ENCODE measurements at regions not wholly inside any gene's neighbourhood (a gene's known extent, or its start where the extent isn't known, plus 50 kb on each side); places are given as distances from the start of the nearest gene placed in this dataset.

GRCh38 chr3:70426071-70426470 is 113.6 kb upstream of the MDFIC2 start:
- H3K4me3 ChIP-seq (ENCODE audit: low read depth in 2 of 2, low read length in 1 of 2) = no peak overlapping the region
- H3K79me2 ChIP-seq (ENCODE audit: insufficient read depth) = no peaks in the 10 kb centered on the region
- H3K9me3 ChIP-seq = no peaks in the 10 kb centered on the region
- no peaks in the 10 kb centered on the region for H4K20me1 ChIP-seq (ENCODE audit: insufficient read depth)
- CTCF ChIA-PET = no interaction called here
- DNase-seq = no peak
- H2AFZ ChIP-seq (ENCODE audit: low read depth) = no peak overlapping the region
- no peaks in the 10 kb centered on the region for H3K9me2 ChIP-seq
- no peak overlapping the region for H3K27ac ChIP-seq (ENCODE audit: low read depth in 2 of 2, low read length in 1 of 2)
- H3F3A ChIP-seq (replicated peaks; ENCODE audit: insufficient read depth) = no peaks in the 10 kb centered on the region
- no peaks in the 10 kb centered on the region for H3K27me3 ChIP-seq (ENCODE audit: insufficient read depth)
- no peaks in the 10 kb centered on the region for H3K36me3 ChIP-seq (replicated peaks in 1 of 2; ENCODE audit: control insufficient read depth in 1 of 2, insufficient read depth in 2 of 2, low read length in 1 of 2)
- H3K9ac ChIP-seq = no peak overlapping the region
- TF ChIP-seq CTCF (IDR thresholded peaks at IDR 0.05) (no peak), IRF3 (IDR thresholded peaks at IDR 0.05; ENCODE audit: low read depth, low read length) (no peak), EP300 (IDR thresholded peaks at IDR 0.05; ENCODE audit: borderline replicate concordance in 1 of 2, low read depth in 1 of 2, low read length in 1 of 2) (no peak), NFIC (IDR thresholded peaks at IDR 0.05; ENCODE audit: borderline replicate concordance) (no peak), GABPA (IDR thresholded peaks at IDR 0.05; ENCODE audit: low read depth) (no peak), SMC3 (IDR thresholded peaks at IDR 0.05; ENCODE audit: low read depth, low read length) (no peak), YY1 (IDR thresholded peaks at IDR 0.05; ENCODE audit: low read depth) (no peak), CHD2 (IDR thresholded peaks at IDR 0.05; ENCODE audit: low read length, partially characterized antibody) (no peak), TCF12 (IDR thresholded peaks at IDR 0.05) (no peak), ELF1 (IDR thresholded peaks at IDR 0.05) (no peak), USF2 (IDR thresholded peaks at IDR 0.05; ENCODE audit: borderline replicate concordance, low read depth, low read length) (no peak), FOXJ3 (CRISPR knock-in tag; IDR thresholded peaks at IDR 0.05) (no peak), TEAD4 (IDR thresholded peaks at IDR 0.05; ENCODE audit: borderline replicate concordance, insufficient read depth) (no peak), EZH2phosphoT487 (IDR thresholded peaks at IDR 0.05; ENCODE audit: borderline replicate concordance, low read depth) (no peak), PBX3 (IDR thresholded peaks at IDR 0.05) (no peak), FOXM1 (IDR thresholded peaks at IDR 0.05; ENCODE audit: low read depth) (no peak), ZBTB33 (IDR thresholded peaks at IDR 0.05; ENCODE audit: borderline replicate concordance, low read depth) (no peak), RXRA (IDR thresholded peaks at IDR 0.05; ENCODE audit: borderline replicate concordance, low read depth) (no peak), FOSL2 (IDR thresholded peaks at IDR 0.05; ENCODE audit: borderline replicate concordance, low read depth) (no peak)
- H3K4me2 ChIP-seq = no peak overlapping the region
- H3K4me1 ChIP-seq (ENCODE audit: control insufficient read depth in 1 of 2, insufficient read depth in 2 of 2, low read depth in 1 of 2, low read length in 1 of 2) = no peaks in the 10 kb centered on the region
- POLR2A ChIA-PET = no interaction called here
